ENCODE measurements at regions not wholly inside any gene's neighbourhood (a gene's known extent, or its start where the extent isn't known, plus 50 kb on each side); places are given as distances from the start of the nearest gene placed in this dataset.
"Not testable (repeated sequence)": the region's sequence is repeated elsewhere in the genome, so short reads cannot be mapped to it uniquely, and the experiment has no call there.

DNA sequence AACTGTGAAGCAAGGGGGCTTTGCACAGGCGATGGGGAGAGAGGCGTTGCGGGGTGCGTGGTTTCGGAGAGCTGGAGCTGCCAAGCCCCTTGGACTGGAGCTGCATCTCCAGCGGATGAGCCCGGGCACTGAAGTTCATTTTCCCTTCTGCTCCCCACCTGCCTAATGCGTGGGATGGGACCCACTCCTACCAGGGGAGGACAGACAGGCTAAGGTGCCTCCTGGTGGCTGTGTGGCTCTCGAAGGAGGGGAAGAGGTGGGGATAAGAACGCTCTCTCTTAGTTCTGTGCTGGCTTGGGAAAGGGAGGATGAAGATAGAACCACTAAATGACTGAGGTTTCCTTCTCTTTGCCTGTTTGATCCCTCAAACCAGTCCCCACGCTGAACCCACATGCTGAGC, 177.6 kb upstream of the PITRM1 start:
- no peak for DNase-seq (ENCODE audit: low read depth in 2 of 2)

DNA sequence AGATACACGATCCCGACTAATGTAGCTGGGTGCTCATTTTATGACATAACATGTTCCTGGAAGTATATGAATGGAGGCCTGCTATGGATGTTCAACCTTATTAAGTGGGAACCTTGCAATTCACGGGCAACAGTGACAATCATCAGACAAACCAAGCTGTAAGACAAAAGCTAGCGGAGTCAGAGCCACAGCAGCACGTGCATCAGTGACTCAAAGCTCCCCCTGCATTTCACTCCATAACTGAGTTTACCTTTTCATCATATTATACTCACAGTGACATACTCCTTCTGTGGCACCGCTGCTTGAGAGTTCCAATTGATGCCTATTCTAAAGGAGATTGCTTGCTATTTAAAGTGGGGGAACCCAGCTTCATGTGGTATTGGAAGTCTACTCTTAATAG, 176.0 kb upstream of the PITRM1 start:
- no peak for DNase-seq (ENCODE audit: low read depth in 2 of 2)

DNA sequence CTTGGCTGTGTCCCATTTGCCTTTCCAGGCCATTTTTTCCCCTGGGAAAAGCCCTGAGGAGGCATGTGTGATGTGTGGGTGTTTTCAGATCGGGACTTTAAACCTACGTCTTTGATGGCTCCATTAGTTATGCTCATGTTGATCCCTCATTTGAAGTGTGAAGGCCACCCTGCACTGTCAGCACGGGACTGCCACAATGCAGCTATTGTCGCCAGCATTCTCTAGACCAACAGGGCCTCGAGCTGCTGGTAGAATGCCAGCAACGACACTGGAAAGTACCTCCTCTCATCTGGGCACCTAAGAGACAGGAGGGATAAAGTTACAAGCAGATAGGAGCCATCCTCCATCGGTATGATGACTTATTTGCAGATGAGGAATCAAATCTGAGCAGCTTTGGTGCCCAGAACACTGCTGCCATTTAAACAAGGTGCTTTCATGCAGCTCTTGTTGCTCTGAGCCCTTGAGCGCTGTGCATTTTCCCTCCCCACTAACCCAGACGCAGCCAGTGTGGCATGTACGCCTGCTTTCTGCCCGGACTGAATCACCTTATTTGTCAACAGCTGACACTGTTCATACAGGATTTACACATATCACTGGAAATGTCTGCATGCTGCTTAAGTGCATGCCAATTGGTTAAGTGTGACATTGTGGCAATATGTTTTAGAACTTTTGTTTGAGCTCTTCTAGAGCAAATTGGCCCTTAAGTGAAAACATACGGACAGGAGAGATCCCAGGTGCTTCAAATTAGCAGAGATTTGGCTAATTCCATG, 175.0 kb upstream of the PITRM1 start:
- DNase-seq (ENCODE audit: low read depth in 2 of 2) = no peak

DNA sequence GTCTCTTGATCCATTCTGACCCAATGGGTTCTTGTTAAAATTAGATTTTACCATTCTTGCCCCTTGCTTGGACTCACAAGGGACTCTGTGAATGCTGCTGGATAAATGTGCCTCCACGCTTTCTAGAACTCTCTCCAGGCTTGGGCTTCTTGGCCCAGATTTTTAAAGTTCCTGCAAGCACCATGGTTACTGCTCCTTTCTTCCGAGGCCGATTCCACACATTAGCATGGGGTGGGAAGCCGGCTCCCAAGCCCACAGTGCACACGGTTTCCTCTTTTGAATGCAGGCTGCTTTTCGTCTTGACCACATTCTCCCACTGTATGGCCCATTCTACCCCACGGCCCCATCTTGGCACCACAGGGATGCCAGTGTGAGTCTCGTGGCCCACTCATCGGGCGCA, 174.3 kb upstream of the PITRM1 start:
- no peak for DNase-seq (ENCODE audit: low read depth in 2 of 2)

DNA sequence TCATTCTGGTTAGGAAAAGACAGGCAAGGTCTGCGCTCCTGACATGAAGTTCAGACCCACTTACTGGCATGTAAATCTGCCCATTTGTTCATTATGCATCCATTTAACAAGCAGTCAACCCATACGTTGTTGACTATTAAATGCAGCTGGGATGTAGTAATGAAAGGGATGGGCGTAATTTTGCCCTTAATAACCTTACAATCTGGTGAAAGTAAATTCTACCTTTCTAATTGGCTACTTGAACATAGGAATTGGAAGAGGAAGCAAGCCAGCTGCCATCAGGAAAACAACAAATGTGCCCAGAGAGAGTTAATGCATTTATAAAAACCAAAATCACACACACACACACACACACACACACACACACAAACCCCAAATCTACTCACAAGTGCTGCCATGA, 170.2 kb upstream of the PITRM1 start:
- DNase-seq (ENCODE audit: low read depth in 2 of 2) = no peak

DNA sequence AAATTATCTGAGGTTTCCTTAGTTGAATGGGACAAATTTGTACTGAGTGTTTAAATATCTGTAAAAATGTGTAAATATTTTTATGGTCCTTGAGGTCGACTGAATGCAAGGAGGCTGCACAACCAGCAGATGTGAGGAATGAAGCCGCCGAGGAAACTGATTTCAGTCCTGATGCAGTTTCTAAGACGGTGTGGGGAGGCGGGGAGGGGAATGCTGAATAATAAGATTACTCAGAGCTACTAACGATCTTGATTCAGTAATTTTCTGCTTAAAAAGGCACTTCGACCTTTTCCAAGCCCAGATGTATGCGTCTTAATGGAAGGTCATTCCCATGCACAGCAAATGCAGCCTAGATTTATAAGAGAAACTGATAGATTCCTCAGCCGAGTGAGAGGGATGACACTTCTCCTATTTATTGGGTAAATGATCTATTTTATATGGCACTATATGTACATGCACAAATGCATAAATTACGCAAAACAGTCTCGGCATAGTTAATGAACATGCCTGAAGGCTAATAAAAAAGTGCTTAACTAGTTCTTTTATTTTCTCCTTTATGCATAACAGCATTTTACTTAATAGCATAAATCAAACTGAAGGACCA, 167.6 kb upstream of the PITRM1 start:
- no peak for DNase-seq (ENCODE audit: low read depth in 2 of 2)

DNA sequence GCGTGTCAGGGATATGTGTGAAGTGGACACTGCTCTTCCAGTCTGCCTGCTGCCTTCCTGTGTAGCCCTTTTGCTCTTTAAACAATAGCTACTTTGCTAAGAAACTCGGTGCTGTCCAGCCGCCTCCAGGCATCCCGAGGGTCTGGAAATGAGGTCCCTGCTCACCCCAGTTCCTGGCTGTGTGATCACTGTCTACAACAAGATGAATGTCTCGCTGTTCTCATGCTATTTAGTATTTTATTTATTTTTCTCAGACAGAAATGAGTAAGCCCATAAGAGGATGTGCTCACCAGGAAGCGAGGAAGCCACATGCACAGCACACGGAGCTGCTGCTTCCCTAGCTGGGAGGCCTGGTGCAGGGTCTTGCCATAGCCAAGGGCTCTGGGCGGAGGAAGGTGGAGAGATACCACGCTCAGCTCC, 167.0 kb upstream of the PITRM1 start:
- no peak for DNase-seq (ENCODE audit: low read depth in 2 of 2)

DNA sequence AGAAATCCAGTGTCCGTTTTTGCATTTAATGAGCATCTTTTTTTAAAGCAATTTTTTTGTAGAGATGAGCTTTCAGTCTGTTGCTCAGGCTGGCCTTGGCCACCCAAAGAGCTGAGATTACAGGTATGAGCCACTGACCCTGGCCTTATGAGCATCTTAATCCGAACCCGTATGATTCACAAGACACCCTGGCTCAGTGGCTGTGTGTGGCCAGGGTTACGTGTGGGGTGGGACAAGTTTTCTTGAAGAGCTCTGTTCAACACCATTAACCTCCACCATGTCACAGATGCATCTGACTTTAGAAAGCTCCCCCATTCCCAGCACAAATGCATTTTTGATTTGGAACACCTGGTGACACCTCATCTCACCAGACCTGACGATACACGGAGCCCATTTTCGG, 166.5 kb upstream of the PITRM1 start:
- no peak for DNase-seq (ENCODE audit: low read depth in 2 of 2)

DNA sequence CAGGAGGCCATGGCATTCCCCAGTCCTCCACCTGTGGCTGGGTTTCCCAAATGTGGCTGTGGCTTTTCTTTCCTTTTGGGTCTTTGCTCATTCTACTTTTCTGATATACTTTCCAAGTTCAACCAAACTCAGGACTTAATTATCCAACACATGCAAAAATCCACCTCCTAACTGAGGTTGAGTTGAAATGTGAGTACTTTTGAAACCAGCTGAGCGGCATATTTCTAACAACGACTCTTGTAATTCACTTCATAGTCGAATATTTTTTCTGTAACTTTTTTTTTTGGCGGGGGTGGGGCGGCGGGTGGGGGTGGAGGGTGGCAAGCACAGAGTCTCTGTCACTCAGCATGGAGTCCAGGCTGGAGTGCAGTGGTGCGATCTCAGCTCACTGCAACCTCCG, 165.2 kb upstream of the PITRM1 start:
- no peak for DNase-seq (ENCODE audit: low read depth in 2 of 2)

DNA sequence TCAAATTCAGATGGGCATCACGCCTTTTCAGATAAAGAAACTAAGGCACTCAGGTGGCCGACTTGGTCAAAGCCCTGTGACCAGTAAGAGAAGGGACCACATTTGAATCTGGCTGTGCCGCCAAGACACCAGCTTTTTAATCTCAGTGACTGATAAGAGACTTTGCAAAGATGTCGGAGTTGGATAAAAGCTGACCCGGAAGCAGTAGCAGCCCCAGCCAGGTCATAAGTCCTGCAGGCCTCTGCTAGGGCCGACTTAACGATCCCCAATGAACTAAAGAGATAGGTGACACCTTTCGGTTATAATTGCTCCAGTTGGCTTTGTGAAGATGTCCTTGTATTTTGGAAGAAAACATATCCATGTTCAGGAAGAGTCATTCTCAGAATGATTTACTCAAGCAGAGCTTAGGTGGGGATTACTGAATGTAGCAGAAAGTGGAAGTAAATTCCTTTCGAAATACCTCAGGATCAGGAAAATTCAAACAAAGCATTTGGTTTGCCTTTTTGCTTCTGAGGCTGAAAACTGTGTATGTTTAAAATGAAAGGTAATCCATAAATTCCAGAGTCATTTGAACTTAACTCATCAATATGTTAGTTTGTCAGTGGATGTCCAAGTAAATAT, 164.2 kb upstream of the PITRM1 start:
- no peak for DNase-seq (ENCODE audit: low read depth in 2 of 2)

DNA sequence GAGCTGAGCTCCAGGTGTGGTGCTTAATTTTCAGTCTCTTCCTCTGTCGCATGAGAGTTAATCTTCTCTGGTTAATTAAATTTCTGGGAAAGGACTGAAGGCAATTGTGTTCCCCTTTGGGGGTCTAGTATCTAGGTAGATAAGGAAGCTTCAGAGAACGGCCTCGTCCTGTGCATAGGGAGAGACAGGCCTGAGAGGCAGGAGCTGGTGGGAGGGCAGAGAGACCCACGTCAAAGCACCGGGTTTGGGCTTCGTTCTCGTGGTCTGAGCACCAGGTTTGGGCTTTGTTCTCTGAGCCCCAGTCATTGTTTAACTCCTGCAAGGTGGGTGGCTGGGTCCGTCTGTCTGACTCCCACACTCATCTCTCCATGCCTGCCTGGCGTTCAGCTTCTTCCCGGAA, 160.8 kb upstream of the PITRM1 start:
- no peak for DNase-seq (ENCODE audit: low read depth in 2 of 2)

DNA sequence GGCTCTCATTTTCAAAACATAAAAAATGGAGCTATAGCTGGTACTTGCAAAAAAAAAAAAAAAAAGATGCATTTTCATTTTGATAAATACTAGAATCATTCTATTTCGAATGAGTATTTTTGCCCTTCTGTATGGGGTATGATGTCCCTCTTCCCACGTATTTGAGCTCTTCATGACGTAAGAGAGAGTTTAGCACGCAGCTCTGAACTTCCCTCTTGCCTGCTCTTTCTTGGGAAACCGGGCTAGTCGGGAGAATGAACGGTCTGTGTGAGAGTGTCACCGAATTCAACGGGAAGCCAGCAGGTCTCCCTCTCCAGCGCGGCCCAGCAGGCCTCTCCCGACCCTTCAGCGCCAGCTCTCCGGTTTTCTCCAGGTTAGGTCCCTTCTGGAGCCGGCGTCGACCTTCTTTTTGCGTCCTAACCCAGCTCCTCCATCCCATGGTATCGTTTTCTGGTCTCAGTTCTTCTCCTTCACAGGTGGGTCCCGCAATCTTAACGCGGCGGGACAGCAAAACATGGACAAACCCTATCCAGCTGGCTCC, 159.2 kb upstream of the PITRM1 start:
- DNase-seq (ENCODE audit: low read depth in 2 of 2) = no peak

DNA sequence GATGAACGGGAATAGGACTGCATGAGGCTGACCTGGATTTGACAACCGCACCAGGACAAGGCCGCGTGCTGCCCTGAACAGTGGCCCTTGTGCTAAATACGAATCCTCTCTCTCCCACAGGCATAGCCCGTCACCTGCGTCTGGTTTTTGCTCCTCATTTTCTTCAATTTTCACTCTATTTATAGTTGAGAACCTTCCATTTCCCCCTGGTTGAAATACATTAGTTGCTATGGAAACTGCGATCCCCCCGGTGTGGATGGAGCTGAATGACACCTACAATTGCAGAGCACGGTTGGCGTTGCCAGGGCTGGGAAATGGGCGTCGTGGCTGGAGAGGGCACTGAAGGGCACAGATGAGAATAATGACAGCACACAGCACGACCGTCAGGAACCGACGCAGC, 158.6 kb upstream of the PITRM1 start:
- no peak for DNase-seq (ENCODE audit: low read depth in 2 of 2)

DNA sequence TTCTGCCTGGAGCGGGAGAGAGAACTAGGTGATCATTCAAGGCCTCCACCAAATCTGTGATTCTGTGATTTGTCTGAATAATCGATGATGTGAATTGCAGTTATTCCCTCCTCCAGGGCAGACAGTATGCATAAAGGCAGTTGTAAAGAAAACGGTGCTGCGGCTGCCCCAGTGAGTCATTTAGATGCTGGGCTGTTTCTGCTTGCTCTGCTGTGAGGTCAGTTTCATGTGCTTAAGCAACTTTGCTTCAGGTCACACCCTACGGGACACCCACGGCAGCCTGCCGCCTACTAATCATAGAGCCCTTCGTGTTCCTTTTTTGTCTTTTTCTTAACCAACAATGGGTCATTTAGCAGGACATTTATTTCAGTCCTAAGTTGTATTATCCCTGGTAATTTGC, 158.1 kb upstream of the PITRM1 start:
- DNase-seq (ENCODE audit: low read depth in 2 of 2) = no peak

DNA sequence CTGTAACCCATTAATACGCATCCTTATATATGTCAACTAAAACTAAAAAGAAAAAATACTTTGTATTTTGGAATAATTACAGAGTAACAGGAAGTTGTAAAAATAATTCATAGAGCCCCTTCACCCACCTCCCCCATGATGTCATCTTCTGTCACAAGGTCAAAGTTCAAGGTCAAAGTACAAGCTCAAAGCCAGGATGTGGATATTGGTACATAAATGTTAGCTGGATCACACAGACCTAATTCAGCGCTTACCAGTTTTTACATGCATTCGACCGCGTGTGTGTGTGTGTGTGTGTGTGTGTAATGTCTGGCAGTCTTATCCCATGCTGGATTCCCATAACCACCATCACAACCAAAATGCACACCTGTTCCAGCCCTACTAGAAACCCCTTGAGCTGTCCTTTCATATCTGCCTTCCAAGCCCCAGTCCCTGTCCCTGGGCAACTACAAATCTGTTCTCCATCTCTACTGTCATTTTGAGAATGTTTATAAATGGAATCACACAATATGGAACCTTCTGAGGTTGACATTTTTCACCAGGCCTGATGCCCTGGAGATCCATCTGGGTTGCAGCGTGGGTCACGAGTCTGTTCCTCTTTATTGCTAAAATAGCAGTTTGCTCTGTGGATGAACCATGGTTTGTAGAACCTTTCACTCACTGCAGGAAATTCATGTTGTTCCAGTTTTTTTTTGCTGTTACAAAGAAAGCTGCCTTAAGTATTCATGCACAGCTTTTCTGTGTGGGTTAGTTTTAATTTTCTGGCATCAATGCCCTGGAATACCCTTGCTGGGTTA, 153.6 kb upstream of the PITRM1 start:
- no peak for DNase-seq (ENCODE audit: low read depth in 2 of 2)

DNA sequence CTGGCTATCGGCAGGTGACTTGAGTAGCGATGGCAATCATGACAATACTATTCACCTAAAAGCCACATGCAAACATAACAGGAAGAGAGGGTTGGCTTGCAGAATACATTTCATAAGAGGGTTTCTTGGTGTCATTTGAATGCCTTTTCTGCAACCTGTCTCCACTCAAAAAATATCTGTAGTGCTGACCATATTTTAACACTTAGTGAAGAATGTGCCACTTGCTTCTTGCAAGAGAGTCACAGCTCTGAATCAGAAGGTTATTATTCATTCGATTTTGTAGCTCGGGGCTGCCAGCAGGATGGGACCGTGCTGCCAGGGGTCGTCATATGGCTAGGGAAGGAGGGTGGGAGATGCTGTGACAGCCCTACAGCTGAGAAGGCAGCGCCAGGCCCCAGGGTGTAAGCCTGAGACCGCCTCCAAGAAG, 152.0 kb upstream of the PITRM1 start:
- DNase-seq (ENCODE audit: low read depth in 2 of 2) = no peak

DNA sequence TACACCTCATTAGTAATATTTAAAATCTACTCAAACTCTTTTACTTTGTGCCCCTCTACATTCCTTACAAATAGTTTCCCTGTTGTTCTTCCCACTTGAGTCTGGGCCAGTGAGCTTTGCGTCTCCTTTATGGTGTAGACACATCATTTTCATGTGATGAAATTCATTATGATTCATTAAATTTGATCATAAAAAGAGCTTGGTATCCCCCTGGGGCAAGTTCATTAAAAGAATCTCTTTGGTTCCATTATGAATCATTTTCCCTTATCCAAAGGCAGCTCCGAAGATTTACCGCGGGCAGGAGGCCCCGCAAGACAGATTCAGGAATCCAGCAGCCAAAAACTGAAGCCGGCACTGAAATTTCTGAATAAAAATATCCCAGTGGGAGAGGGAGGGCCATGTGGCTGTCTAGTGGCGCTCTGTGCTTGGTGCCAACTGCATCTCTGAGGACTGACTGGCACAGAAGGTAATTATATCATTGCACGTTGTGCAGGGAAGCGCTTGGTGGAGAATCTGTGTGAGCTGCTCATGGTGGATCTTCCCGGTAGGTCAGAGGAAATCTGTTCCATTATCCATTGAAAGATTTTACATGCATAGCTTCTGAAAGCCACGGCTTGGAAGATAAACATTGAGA, 151.4 kb upstream of the PITRM1 start:
- no peak for DNase-seq (ENCODE audit: low read depth in 2 of 2)

DNA sequence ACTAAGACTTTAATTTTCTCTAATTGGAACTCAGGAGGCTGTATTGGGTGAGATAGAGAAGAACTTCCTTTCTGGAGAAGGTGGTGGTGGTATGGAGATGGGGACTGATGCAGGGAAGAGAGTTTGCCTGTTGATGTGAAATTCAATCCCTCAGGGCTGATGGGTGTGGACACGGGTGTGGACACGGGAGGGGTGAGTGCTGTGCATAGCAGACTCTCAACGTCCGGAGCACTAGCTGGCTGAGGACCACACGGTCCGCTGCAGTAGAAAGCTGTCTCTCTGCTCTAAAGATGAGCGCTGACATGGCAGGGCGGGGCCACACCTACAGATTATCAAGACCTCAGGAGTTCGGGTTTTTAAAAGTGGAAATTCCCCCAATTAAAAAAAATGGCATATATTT, 148.5 kb upstream of the PITRM1 start:
- no peak for DNase-seq (ENCODE audit: low read depth in 2 of 2)

DNA sequence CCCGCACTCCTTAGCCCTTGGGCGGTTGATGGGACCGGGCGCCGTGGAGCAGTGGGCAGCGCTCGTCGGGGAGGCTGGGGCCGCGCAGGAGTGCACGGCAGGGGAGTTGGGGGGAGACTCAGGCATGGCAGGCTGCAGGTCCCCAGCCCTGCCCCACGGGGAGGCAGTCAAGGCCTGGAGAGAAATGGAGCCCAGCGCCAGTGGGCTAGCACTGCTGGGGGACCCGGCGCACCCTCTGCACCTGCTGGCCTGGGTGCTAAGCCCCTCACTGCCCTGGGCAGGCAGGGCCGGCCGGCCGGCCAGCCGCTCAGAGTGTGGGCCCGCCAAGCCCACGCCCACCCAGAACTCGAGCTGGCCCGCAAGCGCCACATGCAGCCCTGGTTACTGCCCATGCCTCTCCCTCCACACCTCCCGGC, 147.2 kb upstream of the PITRM1 start:
- DNase-seq (ENCODE audit: low read depth in 2 of 2) = no peak

DNA sequence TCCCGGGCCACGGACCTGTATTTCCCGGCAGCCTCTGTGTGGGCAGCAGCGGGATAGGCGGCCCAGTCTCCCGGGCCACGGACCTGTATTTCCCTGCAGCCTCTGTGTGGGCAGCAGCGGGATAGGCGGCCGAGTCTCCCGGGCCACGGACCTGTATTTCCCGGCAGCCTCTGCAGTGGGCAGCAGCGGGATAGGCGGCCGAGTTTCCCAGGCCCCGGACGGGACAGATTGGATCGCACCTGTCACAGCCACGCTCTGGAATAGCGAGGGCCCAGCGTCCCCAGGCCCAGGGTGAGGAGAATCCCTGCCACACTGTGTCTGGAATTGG, 145.9 kb upstream of the PITRM1 start:
- DNase-seq (ENCODE audit: low read depth in 2 of 2) = not testable (repeated sequence)

DNA sequence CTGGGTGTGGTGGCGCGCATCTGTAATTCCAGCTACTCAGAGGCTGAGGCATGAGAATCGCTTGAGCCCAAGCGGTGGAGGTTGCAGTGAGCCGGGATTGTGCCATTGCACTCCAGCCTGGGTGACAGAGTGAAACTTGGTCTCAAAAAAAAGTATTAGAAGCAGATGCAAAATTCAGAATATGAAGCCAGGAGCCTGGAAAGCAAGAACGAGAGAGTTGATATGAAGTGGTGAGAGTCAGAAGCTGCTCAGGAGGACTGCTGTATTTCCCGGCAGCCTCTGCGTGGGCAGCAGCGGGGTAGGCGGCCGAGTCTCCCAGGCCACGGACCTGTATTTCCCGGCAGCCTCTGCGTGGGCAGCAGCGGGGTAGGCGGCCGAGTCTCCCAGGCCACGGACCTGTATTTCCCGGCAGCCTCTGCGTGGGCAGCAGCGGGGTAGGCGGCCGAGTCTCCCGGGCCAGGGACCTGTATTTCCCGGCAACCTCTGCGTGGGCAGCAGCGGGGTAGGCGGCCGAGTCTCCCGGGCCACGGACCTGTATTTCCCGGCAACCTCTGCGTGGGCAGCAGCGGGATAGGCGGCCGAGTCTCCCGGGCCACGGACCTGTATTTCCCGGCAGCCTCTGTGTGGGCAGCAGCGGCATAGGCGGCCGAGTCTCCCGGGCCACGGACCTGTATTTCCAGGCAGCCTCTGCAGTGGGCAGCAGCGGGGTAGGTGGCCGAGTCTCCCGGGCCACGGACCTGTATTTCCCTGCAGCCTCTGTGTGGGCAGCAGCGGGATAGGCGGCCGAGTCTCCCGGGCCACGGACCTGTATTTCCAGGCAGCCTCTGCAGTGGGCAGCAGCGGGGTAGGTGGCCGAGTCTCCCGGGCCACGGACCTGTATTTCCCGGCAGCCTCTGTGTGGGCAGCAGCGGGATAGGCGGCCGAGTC, 145.2 kb upstream of the PITRM1 start:
- DNase-seq (ENCODE audit: low read depth in 2 of 2) = not testable (repeated sequence)
